GM13976 (cell line): ENCODE measurements at regions not wholly inside any gene's neighbourhood (a gene's known extent, or its start where the extent isn't known, plus 50 kb on each side); places are given as distances from the start of the nearest gene placed in this dataset.

Experiments
- DNase-seq: peaks from one replicate; pipeline ENCODE4 v3.0.0; 2012; ENCODE audit warnings: low spot score
- in situ Hi-C: fragments of 300-500 bp; cut with MboI; formaldehyde crosslinking; loops from one replicate; pipeline ENCODE4 v1.12.0; 2022; ENCODE audit warnings: low sequenced_read_pairs, mixed read lengths, inconsistent platforms; ENCODE audit not compliant: unreplicated experiment
- TF ChIP-seq, protein P1 (sequence below): IDR thresholded peaks from 2 replicates; pipeline ENCODE4 v1.5.1; 2012; ENCODE audit warnings: borderline replicate concordance, mild to moderate bottlenecking; ENCODE audit not compliant: insufficient read depth; ENCODE audit errors: extremely low read depth, missing control alignments, control extremely low read depth

DNA sequence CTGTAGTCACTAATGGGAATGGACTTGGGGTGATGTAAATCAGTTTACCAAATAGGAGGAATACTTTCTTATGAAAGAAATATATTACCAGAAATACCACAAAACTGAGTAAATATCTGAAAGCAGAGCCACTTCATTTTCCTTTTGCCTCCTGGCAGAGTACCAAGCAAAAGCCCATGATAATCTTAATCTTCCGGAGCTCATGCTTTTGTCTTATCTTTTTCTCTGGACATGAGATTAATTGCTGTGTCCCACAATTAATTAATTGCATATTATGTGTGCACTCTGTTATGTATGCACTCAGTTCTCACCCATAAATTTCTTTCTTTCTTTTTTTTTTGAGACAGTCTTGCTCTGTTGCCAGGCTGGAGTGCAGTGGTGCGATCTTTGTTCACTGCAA is 94.1 kb upstream of the PDE4B start:
- DNase-seq = no peak
- in situ Hi-C loops = loop anchor here (10.0 to 25.0 kb wide), 2 partner anchors 464 to 636 kb away; no protein-coding TSS in a partner anchor
- TF ChIP-seq, protein P1, sequence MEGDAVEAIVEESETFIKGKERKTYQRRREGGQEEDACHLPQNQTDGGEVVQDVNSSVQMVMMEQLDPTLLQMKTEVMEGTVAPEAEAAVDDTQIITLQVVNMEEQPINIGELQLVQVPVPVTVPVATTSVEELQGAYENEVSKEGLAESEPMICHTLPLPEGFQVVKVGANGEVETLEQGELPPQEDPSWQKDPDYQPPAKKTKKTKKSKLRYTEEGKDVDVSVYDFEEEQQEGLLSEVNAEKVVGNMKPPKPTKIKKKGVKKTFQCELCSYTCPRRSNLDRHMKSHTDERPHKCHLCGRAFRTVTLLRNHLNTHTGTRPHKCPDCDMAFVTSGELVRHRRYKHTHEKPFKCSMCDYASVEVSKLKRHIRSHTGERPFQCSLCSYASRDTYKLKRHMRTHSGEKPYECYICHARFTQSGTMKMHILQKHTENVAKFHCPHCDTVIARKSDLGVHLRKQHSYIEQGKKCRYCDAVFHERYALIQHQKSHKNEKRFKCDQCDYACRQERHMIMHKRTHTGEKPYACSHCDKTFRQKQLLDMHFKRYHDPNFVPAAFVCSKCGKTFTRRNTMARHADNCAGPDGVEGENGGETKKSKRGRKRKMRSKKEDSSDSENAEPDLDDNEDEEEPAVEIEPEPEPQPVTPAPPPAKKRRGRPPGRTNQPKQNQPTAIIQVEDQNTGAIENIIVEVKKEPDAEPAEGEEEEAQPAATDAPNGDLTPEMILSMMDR = no peak

GRCh38 chr1:65703853-65704252 is 88.8 kb upstream of the PDE4B start:
- in situ Hi-C loops = loop anchor here (25.0 kb wide), 1 partner anchor 533 kb away; no protein-coding TSS in a partner anchor
- TF ChIP-seq, protein P1 = no peak
- no peak for DNase-seq

DNA sequence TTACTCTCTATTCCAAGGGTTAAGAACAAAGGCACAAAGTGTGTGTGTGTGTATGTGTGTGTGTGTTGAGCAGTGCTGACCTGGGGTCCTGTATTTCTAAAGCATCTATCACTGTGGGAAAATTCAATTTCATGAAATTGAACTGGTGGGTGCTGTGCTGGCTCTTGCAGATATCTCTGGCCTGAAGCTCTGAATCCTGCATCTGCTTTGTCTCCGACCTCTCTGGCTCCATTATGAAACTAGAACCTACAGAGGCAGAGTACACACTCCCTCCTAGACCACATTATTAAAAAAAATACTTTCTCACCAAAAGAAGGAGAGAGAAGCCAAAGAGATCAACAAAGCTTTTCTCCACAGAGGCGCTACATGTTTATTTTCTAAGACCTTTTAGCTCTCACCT is 88.4 kb upstream of the PDE4B start:
- in situ Hi-C loops = loop anchor here (25.0 kb wide), 1 partner anchor 533 kb away; no protein-coding TSS in a partner anchor
- TF ChIP-seq, protein P1 = no peak
- DNase-seq = no peak

DNA sequence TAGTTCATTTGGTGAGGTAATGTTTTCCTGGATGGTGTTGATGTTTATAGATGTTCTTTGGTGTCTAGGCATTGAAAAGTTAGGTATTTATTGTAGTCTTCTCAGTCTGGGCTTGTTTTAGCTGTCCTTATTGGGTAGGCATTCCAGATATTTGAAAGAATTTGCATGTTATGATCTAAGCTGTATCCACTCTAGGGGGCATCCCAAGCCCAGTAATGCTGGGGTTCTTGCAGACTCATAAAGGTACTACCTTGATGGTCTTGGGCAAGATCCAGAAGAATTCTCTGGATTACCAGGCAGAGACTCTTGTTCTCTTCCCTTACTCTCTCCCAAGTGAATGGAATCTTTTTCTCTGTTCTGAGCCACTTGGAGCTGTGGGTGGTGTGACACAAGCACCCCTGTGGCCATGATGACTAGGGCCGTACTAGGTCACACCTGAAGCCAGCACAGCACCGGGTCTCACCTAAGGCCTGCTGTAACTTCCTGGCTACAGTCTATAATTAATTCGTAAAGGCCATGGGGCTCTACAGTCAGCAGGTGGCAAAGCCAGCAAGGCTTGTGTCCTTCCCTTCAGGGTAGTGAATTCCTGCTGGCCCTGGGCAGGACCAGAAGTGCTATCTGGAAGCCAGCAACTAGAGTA is 74.8 kb upstream of the PDE4B start:
- TF ChIP-seq, protein P1 = no peak
- in situ Hi-C loops = loop anchor here (25.0 kb wide), 1 partner anchor 519 kb away; no protein-coding TSS in a partner anchor

GRCh38 chr1:65719391-65719790 is 73.3 kb upstream of the PDE4B start:
- TF ChIP-seq, protein P1 = no peak
- no peak for DNase-seq
- in situ Hi-C loops = loop anchor here (25.0 kb wide), 1 partner anchor 518 kb away; no protein-coding TSS in a partner anchor

More for the DNA sequence above, 74.8 kb upstream of the PDE4B start:
- no peak for DNase-seq

DNA sequence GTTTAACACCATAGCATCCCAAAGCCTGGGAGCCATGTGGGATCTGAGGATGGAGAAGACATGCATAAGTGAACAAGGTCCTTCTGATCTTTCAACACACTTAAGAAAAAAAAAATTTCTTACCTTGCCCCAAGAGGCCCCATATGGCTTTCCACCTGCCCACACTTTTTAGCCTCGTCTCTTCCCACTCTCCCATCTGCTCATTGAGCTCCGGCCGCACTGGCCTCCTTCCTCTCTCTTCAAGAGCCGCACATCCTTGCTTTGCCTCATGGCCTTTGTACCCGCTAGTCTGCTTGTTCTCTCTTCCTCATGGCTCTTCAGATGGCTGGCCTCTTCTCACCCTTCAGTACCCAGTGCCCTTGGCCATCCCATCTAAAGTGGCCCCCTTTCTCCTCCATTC is 70.2 kb upstream of the PDE4B start:
- TF ChIP-seq, protein P1 = no peak
- in situ Hi-C loops = loop anchor here (25.0 kb wide), 1 partner anchor 515 kb away; no protein-coding TSS in a partner anchor

More for the DNA sequence above, 70.2 kb upstream of the PDE4B start:
- DNase-seq = no peak
